Smooth muscle cell (in vitro differentiated cells): ENCODE measurements at regions not wholly inside any gene's neighbourhood (a gene's known extent, or its start where the extent isn't known, plus 50 kb on each side); places are given as distances from the start of the nearest gene placed in this dataset.

Experiments used
- DNase-seq: peaks from one replicate; lab custom pipeline; 2025; ENCODE audit not compliant: unreplicated experiment; lab: John Stamatoyannopoulos, UW
- H2AFZ ChIP-seq: fragments of 200-600 bp; sonication (generic); 2 replicates; pipeline ENCODE4 v1.6.0; 2016; ENCODE audit warnings: antibody characterized with exemption, low read depth, mild to moderate bottlenecking
- H3F3A ChIP-seq: fragments of 200-600 bp; sonication (generic); 2 replicates; pipeline ENCODE4 v1.6.0; 2017; ENCODE audit warnings: antibody characterized with exemption, low read depth
- H3K27ac ChIP-seq: fragments of 200-600 bp; sonication (generic); 2 replicates; pipeline ENCODE4 v1.5.1; 2016; ENCODE audit warnings: low read depth, mild to moderate bottlenecking
- H3K27me3 ChIP-seq: fragments of 200-600 bp; sonication (generic); 2 replicates; pipeline ENCODE4 v1.6.1; 2016; ENCODE audit warnings: low read depth, mild to moderate bottlenecking
- H3K36me3 ChIP-seq: fragments of 200-600 bp; sonication (generic); 2 replicates; pipeline ENCODE4 v1.5.1; 2016; ENCODE audit warnings: low read depth
- H3K4me1 ChIP-seq: fragments of 200-600 bp; sonication (generic); 2 replicates; pipeline ENCODE4 v1.5.1; 2016; ENCODE audit warnings: low read depth
- H3K4me2 ChIP-seq: fragments of 200-600 bp; sonication (generic); 2 replicates; pipeline ENCODE4 v1.6.0; 2016; ENCODE audit warnings: mild to moderate bottlenecking
- H3K4me3 ChIP-seq: fragments of 200-600 bp; sonication (generic); 2 replicates; pipeline ENCODE4 v1.5.1; 2016; ENCODE audit warnings: mild to moderate bottlenecking
- H3K79me2 ChIP-seq: fragments of 200-600 bp; sonication (generic); 2 replicates; pipeline ENCODE4 v1.6.0; 2016; ENCODE audit warnings: low read depth, mild to moderate bottlenecking
- H3K9ac ChIP-seq: fragments of 200-600 bp; sonication (generic); 2 replicates; pipeline ENCODE4 v1.6.0; 2016; ENCODE audit warnings: low read depth
- H3K9me3 ChIP-seq: fragments of 200-600 bp; sonication (generic); replicated peaks from 2 replicates; pipeline ENCODE4 v1.5.1; 2016; ENCODE audit warnings: low read depth
- H4K20me1 ChIP-seq: fragments of 200-600 bp; sonication (generic); 2 replicates; pipeline ENCODE4 v1.6.0; 2016; ENCODE audit warnings: low read depth
- WGBS: methylation state at CpG from one replicate; pipeline ENCODE4 v1.1.7; 2016; ENCODE audit warnings: low lambda C conversion rate; 5-methylcytosine and 5-hydroxymethylcytosine counted together
- TF ChIP-seq, protein P1 (sequence below): fragments of 200-600 bp; sonication (generic); IDR thresholded peaks from 2 replicates; pipeline ENCODE4 v1.5.1; 2017; ENCODE audit warnings: borderline replicate concordance, mild to moderate bottlenecking, antibody characterized with exemption; ENCODE audit not compliant: insufficient read depth, poor library complexity, severe bottlenecking

DNA sequence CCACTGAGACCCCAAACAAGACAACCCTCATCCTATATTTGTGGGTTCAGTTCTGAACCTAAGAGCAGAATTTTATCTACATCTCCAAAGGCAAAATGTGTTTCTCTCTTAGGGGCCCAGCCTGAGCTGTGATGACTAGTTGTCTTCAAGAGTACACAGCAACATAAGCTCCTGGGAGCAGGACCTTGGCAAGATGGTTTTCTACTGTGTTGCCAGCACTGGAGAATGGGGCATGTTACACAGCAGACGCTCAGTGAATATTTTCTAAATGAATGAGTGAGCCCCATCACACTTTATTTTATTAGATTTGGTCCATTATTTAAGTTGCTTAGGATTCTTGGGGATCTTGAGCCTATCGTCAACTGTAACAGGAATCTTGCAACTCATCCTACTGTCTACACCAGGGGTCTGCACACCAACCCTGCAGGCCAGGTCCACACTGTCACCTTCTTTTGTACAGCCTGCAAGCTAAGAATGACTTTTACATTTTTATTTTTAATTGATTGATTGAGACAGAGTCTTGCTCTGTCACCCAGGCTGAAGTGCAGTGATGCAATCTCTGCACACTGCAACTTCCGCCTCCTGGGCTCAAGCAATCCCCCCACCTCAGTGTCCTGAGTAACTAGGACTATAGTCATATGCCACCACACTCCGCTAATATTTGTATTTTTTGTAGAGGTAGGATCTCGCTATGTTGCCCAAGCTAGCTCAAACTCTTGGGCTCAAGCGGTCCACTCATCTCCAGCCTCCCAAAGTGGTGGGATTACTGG, 347.1 kb downstream of the FGFR2 start:
- H3K4me2 ChIP-seq = no peak overlapping the region
- no peak overlapping the region for H3K4me3 ChIP-seq
- DNase-seq = no peak
- no peaks in the 10 kb centered on the region for H3K79me2 ChIP-seq
- TF ChIP-seq, protein P1, sequence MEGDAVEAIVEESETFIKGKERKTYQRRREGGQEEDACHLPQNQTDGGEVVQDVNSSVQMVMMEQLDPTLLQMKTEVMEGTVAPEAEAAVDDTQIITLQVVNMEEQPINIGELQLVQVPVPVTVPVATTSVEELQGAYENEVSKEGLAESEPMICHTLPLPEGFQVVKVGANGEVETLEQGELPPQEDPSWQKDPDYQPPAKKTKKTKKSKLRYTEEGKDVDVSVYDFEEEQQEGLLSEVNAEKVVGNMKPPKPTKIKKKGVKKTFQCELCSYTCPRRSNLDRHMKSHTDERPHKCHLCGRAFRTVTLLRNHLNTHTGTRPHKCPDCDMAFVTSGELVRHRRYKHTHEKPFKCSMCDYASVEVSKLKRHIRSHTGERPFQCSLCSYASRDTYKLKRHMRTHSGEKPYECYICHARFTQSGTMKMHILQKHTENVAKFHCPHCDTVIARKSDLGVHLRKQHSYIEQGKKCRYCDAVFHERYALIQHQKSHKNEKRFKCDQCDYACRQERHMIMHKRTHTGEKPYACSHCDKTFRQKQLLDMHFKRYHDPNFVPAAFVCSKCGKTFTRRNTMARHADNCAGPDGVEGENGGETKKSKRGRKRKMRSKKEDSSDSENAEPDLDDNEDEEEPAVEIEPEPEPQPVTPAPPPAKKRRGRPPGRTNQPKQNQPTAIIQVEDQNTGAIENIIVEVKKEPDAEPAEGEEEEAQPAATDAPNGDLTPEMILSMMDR = no peak
- H3K9me3 ChIP-seq = no peaks in the 10 kb centered on the region
- H3K9ac ChIP-seq = no peak overlapping the region
- H2AFZ ChIP-seq = no peak overlapping the region
- peaks cover 12% of the 10 kb centered on the region for H3K4me1 ChIP-seq
- H4K20me1 ChIP-seq = no peaks in the 10 kb centered on the region
- no peaks in the 10 kb centered on the region for H3K27me3 ChIP-seq
- 97% methylated on average over 6 of the region's 6 CpGs for WGBS
- peaks cover 4% of the 10 kb centered on the region for H3F3A ChIP-seq
- H3K27ac ChIP-seq = no peak overlapping the region
- H3K36me3 ChIP-seq = no peaks in the 10 kb centered on the region

- H3K4me1 ChIP-seq = peaks cover 9% of the 10 kb centered on the region
- no peak overlapping the region for H3K4me3 ChIP-seq
- no peak for DNase-seq
- H3F3A ChIP-seq = peaks cover 4% of the 10 kb centered on the region
- TF ChIP-seq, protein P1 = no peak
- no peaks in the 10 kb centered on the region for H3K79me2 ChIP-seq
- no peak overlapping the region for H3K9ac ChIP-seq
- H2AFZ ChIP-seq = no peak overlapping the region
- H3K9me3 ChIP-seq = no peaks in the 10 kb centered on the region
- no peaks in the 10 kb centered on the region for H3K27me3 ChIP-seq
- no peaks in the 10 kb centered on the region for H4K20me1 ChIP-seq
- no peak overlapping the region for H3K4me2 ChIP-seq
- H3K36me3 ChIP-seq = no peaks in the 10 kb centered on the region
- WGBS = 88% methylated on average over 2 of the region's 2 CpGs
- no peak overlapping the region for H3K27ac ChIP-seq
Observed at GRCh38 chr10:121252756-121253155, 345.5 kb downstream of the FGFR2 start.

DNA sequence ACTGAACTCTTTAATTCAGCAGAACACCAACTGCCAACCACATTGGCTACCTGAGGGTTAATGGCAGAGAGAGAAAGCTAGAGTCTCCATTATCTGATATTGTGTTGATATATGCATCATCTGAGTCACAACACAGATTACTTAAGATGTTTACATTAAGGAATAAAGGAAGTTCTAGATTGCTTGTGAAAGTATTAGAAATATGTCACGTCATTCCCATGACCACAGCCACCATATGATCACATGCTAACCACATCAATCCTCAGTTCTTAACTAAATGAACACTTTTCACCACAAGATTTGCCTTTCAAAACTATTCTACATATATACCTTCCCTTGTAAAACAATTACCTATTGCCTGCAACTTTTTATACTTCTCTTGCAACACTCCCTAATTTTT, 337.9 kb downstream of the FGFR2 start:
- Histone ChIP-seq H3K79me2 (no peaks in the 10 kb centered on the region), H3F3A (peaks cover under 1% of the 10 kb centered on the region), H3K4me2 (peak overlapping the region; percentile 37), H3K4me1 (peaks cover 5% of the 10 kb centered on the region), H3K27ac (no peak overlapping the region), H3K27me3 (no peaks in the 10 kb centered on the region), H3K36me3 (no peaks in the 10 kb centered on the region), H3K4me3 (no peak overlapping the region), H3K9me3 (no peaks in the 10 kb centered on the region), H3K9ac (no peak overlapping the region), H2AFZ (no peak overlapping the region), H4K20me1 (no peaks in the 10 kb centered on the region)
- TF ChIP-seq, protein P1 = no peak
- DNase-seq = no peak
- WGBS = 15% methylated on average over 1 of the region's 1 CpG

GRCh38 chr10:121261665-121262064, 336.6 kb downstream of the FGFR2 start:
- Histone ChIP-seq H2AFZ (no peak overlapping the region), H3K79me2 (no peaks in the 10 kb centered on the region), H3K4me2 (no peak overlapping the region), H3K9ac (no peak overlapping the region), H3K9me3 (no peaks in the 10 kb centered on the region), H4K20me1 (no peaks in the 10 kb centered on the region), H3F3A (peaks cover 5% of the 10 kb centered on the region), H3K4me1 (peaks cover 5% of the 10 kb centered on the region), H3K36me3 (no peaks in the 10 kb centered on the region), H3K27me3 (no peaks in the 10 kb centered on the region), H3K27ac (no peak overlapping the region), H3K4me3 (no peak overlapping the region)
- 77% methylated on average over 3 of the region's 3 CpGs for WGBS
- TF ChIP-seq, protein P1 = no peak
- no peak for DNase-seq
